GM21737 (cell line): ENCODE measurements at regions not wholly inside any gene's neighbourhood (a gene's known extent, or its start where the extent isn't known, plus 50 kb on each side); places are given as distances from the start of the nearest gene placed in this dataset.
"Not testable (repeated sequence)": the region's sequence is repeated elsewhere in the genome, so short reads cannot be mapped to it uniquely, and the experiment has no call there.

Experiments used
- ATAC-seq: cut with Tn5 transposase; IDR thresholded peaks from one replicate; pipeline ENCODE4 v1.9.1; 2021; ENCODE audit warnings: mild to moderate bottlenecking, moderate library complexity; ENCODE audit not compliant: unreplicated experiment

- ATAC-seq: no peak
These were observed 88.4 kb upstream of the CDK6 start for GRCh38 chr7:92924800-92925199.

DNA sequence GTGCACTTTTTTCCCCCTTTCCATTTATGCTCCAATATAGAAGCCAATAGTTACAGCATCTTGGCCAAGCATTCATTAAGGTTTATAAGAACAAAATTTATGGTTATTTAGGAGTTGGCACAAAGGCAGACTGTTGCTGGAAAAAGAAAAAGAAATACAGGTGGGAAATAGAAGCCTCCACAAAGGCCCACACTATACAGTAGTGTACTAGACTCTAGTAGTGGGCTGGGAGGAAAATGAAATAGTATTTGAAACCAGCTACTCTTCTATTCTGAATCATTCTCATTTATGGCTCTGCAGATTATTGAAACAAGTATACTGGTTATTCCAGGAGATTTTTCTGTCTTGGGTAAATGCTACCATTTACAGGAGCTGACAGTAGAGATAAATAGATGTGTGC, 80.9 kb upstream of the CDK6 start:
- no peak for ATAC-seq

DNA sequence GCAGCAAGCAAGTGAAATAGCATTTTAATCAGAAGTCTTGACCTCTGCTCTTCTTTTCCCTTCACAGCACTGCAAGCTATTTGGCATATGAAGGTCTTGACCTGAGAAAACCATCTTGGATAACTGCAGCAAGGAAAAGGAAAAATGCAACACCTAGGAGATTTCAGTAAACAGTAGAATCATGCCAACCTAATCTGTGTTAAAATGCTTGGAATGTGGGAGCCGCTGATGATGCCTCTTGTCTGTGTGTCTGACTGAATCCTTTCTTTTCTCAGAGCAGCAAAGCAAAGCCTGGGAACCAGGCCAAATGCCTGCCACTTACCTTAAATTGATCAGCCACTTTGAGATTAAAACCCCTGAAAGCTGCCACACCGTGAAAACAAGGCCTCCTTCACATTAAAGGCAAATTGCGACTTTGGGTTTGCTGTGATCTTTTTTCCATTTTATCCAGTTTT, 80.4 kb upstream of the CDK6 start:
- ATAC-seq: no peak

DNA sequence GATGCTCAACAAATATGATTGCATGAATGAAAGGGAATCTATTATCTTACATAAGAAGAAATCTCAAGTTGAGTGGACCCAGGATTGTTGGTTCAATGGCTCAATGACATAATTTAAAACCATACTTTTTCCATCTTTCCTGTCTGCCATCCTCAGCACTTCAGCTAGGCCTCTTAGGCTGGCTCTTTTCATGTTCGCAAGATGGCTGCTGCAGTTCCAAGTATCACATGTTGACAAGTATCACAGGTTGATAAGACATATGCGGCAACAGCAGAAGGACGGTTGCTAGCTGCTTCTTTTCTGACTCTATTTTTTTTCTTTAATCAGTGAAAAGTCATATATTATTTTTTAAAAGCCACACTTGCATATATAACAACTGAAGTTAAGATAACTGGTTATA, 79.0 kb upstream of the CDK6 start:
- ATAC-seq: no peak

DNA sequence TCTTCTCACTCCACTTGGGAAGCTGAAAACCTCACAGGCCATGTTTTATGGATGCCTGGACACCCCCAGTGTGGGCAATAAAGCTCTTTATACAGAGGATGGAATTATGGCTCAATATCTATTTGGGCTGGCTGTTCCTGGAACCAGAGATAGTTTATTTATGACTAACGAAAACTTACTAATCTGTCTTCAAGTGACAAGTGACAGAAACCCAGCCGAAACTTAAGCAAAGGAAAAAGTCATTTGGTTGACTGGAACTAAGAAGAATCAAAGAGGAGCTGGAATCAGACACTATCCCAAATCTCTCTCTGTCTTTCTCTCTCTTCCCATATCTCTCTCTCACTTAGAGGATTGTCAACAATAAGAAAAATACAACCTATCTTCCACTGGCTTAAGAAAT, 78.3 kb upstream of the CDK6 start:
- ATAC-seq: no peak

DNA sequence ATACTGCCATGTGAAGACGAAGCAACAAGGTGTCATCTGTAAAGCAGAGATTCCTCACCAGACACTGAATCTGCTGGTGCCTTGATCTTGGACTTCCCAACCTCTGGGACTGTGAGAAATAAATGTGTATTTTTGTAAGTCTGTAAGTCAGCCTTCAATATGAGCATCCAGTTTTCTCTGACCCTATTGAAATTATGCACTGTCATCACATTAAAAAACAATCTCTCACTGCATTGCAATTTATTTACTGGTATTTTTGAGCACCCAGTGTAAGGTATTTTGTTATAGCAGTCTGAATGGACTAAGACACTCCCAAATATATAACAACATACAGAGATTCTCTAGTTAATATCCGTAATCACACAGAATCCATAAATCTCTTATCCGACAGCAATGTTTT, 77.5 kb upstream of the CDK6 start:
- ATAC-seq: no peak

GRCh38 chr7:92910976-92911375, 74.6 kb upstream of the CDK6 start:
- ATAC-seq: no peak

- no peak for ATAC-seq
These were observed 73.5 kb upstream of the CDK6 start for GRCh38 chr7:92909686-92910475.

- peak; percentile 97 for ATAC-seq
These were observed 68.1 kb upstream of the CDK6 start for GRCh38 chr7:92904244-92905131.

GRCh38 chr7:92898798-92899197, 62.4 kb upstream of the CDK6 start:
- ATAC-seq: no peak

DNA sequence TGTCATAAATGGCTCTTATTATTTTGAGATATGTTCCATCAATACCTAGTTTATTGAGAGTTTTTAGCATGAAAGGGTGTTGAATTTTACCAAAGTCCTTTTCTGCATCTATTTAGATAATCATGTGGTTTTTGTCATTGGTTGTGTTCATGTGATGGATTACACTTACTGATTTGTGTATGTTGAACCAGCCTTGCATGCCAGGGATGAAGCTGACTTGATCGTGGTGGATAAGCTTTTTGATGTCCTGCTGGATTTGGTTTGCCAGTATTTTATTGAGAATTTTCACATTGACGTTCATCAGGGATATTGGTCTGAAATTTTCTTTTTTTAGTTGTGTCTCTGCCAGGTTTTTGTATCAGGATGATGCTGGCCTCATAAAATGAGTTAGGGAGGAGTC, 58.5 kb upstream of the CDK6 start:
- not testable (repeated sequence) for ATAC-seq

- ATAC-seq: no peak
These were observed 52.7 kb upstream of the CDK6 start for GRCh38 chr7:92889081-92889480.
